ENCODE measurements at regions not wholly inside any gene's neighbourhood (a gene's known extent, or its start where the extent isn't known, plus 50 kb on each side); places are given as distances from the start of the nearest gene placed in this dataset.

- Mint-ChIP-seq H3K27me3 (ENCODE audit: low read depth) (no peaks in the 10 kb centered on the region), H3K4me1 (peaks cover 0 to 5% of the 10 kb centered on the region in 2 experiments; a peak in 1 of 4 replicates), H3K36me3 (ENCODE audit: insufficient read depth in 1 of 3, low read depth in 3 of 3) (no peaks in the 10 kb centered on the region), H3K27ac (no peak overlapping the region), H3K9me3 (no peaks in the 10 kb centered on the region), H3K4me3 (no peak overlapping the region)
- Histone ChIP-seq H3K56ac (ENCODE audit: insufficient read length, low read depth, low read length) (no peak overlapping the region), H2BK20ac (ENCODE audit: low read depth, low read length, poor library complexity, severe bottlenecking) (no peak overlapping the region), H4K91ac (ENCODE audit: insufficient read length, low read depth, low read length) (no peak overlapping the region), H3K27ac (ENCODE audit: insufficient read length, low read depth, low read length) (no peak overlapping the region), H2BK12ac (ENCODE audit: insufficient read length, low read depth, low read length) (no peak overlapping the region), H3K79me2 (ENCODE audit: insufficient read depth, low read length) (no peaks in the 10 kb centered on the region), H4K5ac (ENCODE audit: insufficient read length, low read depth, low read length) (no peak overlapping the region), H3K4me1 (ENCODE audit: insufficient read depth, low read length) (no peaks in the 10 kb centered on the region), H3K79me1 (ENCODE audit: insufficient read depth, low read depth, low read length, poor library complexity, severe bottlenecking) (no peaks in the 10 kb centered on the region), H3T11ph (ENCODE audit: low read length) (no peak overlapping the region), H3K18ac (ENCODE audit: insufficient read length, low read depth, low read length) (no peak overlapping the region), H3K14ac (ENCODE audit: insufficient read depth, low read length) (no peak overlapping the region), H2BK15ac (ENCODE audit: low read depth, low read length) (no peak overlapping the region), H2AK5ac (ENCODE audit: insufficient read length, low read length) (no peak overlapping the region), H3K4ac (ENCODE audit: low read depth, low read length) (no peak overlapping the region), H2AFZ (ENCODE audit: low read length) (no peak overlapping the region), H3K23ac (ENCODE audit: insufficient read length, low read depth, low read length) (no peak overlapping the region), H3K4me2 (ENCODE audit: insufficient read depth, insufficient read length, low read length) (no peak overlapping the region), H3K9ac (ENCODE audit: extremely low read depth, insufficient read length, low read length) (no peak overlapping the region), H4K20me1 (ENCODE audit: control insufficient read depth, insufficient read depth, insufficient read length) (no peaks in the 10 kb centered on the region), H2BK120ac (ENCODE audit: low read depth, low read length, poor library complexity, severe bottlenecking) (no peak overlapping the region), H3K9me3 (ENCODE audit: control insufficient read depth, low read depth, low read length) (no peaks in the 10 kb centered on the region), H4K8ac (replicated peaks; ENCODE audit: insufficient read length, low read depth, low read length) (no peak overlapping the region), H3K27me3 (ENCODE audit: insufficient read depth, low read length) (no peaks in the 10 kb centered on the region), H3K23me2 (ENCODE audit: insufficient read length, low read depth, low read length, poor library complexity, severe bottlenecking) (no peaks in the 10 kb centered on the region), H2BK5ac (ENCODE audit: insufficient read length, low read length) (no peak overlapping the region)
- TF ChIP-seq CTCF (conservative IDR thresholded peaks at IDR 0.05) = no peak
- WGBS (ENCODE audit: extremely low coverage, insufficient read length, low lambda C conversion rate) = no CpG with 5 or more reads among the region's 3 CpGs
- no peak for DNase-seq
Measured at GRCh38 chr6:81892891-81893290, 140.4 kb upstream of the TENT5A start.

All from H9 (cell line).